Fibroblast of gingiva (primary cell): ENCODE measurements at regions not wholly inside any gene's neighbourhood (a gene's known extent, or its start where the extent isn't known, plus 50 kb on each side); places are given as distances from the start of the nearest gene placed in this dataset.

ENCODE experiments used
- DNase-seq: peaks from one replicate; pipeline ENCODE4 v3.0.0-alpha.2; 2011; ENCODE audit warnings: low read depth

DNA sequence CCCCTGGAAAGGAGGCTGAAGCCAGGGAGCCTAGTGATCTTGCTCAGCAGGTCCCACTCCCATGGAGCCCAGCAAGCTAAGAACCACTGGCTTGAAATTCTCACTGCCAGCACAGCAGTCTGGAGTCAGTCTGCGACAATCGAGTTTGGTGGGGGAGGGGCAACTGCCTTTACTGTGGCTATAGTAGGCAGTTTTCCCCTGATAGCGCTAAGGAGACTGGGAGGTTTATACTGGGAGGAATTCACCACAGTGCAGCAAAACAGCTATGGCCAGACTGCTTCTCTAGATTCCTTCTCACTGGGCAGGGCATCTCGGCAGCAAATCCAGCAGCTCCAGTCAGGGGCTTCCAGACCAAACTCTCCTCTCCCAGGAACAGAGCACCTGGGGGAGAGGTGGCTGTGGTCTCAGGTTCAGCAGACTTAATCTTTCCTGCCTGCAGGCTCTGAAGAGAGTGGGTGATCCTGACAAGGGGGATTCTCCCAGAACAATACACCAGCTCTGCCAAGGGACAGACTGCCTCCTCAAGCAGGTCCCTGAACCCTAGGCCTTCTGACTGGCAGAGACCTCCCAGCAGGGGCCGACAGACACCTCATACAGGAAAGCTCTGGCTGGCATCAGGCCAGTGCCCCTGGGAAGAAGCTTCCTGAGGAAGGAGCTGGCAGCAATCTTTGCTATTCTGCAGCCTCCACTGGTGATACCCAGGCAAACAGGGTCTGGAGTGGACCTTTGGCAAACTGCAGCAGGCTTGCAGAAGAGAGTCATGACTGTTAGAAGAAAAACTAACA is 548.5 kb upstream of the NEGR1 start:
- DNase-seq: no peak

DNA sequence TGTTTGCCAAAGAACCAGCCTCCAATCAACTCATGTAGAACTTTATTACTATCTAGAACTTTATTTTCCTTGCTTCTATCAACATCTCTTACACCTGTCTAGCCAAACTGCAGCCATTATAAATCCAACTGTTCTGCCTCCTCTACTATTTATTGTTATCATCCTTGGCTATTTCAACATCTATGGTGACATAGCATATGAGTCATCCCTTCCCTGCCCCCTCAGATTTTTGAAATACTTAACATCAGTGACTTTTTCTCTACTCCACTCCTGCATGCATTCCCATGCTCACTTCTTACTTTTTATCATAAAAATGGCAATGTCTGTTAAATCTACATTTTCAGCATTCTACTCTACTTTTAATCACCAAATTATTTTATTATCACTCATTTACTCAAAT is 544.9 kb upstream of the NEGR1 start:
- peak; percentile 40 for DNase-seq

DNA sequence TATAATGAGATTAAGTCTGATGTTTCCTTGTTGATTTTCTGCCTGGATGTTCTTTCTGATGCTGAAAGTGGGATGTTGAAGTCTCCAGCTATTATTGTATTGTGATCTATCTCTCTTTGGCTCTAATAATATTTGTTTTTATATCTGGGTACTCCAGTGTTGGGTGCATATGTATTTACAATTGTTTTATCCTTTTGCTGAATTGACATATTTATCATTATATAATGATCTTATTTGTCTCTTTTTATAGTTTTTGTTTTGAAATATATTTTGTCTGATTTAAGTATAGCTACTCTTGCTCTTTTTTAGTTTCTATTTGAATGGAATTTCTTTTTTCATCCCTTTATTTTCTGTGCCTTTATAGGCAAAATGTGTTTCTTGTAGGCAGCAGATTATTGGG is 522.2 kb upstream of the NEGR1 start:
- no peak for DNase-seq

DNA sequence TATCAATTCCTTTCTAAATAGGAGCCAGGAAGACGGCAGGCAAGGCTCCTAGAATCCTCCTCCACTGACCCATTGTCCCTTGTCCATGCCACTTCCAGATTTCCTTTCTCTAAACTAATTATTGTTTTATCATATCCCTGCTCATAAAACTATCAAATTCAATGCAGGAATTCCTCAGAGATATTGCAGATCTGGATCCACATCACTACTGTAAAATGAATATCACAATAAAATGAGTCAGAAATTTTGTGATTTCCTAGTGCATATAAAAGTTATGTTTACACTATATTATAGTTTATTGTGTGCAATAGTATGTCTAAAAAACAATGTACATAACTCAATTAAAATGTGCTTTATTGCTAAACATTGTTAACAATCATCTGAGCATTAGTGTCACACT is 498.7 kb upstream of the NEGR1 start:
- no peak for DNase-seq

DNA sequence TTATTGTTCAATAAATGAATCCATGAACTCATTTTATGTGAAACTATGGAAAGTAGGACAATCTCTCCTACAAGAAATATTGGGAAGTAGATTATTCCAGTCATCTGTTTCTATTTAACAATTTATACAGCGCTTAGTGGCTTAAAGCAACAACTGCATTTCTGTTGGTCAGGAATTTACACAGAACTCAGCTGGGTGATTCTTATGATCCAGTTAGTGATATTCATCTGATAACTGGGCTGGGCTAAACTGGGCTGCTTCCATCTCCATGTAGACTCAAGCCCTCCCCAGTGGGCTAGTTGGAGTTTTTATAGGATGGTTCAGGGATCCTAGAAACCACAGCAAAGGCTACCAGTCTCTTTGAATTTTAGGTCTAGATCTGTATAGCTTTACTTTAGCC is 497.9 kb upstream of the NEGR1 start:
- no peak for DNase-seq

DNA sequence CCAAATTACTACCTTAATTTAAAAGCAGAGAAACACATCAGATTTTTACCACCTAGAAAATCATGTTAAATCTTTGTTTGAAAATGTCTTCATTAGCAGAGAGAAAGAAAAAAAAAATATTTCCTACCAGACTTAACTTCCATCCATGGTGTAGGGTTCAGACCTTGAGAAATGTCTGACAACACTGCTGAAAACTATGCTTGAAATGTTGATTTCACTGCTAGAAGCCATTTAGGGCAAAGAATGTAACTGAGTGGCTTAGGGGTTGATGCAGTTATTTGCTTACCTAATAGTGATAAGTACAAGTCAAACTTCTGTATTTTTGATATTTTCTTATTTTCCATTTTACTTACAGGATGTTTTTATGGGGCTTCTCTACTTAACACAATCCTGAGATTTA is 495.6 kb upstream of the NEGR1 start:
- peak; percentile 2 for DNase-seq

DNA sequence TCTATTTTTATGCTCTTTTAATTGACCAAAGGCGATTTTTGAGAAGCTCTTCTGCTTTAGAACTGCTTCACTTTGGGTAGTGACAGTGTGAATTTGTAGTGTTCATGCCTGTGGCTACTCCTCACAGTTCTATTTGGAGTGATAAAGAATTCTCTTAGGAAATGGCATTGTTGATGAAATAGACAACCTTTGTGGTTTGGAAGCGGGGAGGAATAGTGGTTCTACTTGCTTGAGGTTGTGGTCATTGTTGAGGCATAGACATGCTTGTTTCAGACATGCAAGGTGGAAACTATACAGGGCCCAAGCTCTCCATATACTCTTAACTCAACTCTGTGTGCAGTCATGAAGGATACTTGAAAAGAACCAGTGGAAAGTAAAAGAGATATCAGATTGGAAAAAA is 481.1 kb upstream of the NEGR1 start:
- no peak for DNase-seq

DNA sequence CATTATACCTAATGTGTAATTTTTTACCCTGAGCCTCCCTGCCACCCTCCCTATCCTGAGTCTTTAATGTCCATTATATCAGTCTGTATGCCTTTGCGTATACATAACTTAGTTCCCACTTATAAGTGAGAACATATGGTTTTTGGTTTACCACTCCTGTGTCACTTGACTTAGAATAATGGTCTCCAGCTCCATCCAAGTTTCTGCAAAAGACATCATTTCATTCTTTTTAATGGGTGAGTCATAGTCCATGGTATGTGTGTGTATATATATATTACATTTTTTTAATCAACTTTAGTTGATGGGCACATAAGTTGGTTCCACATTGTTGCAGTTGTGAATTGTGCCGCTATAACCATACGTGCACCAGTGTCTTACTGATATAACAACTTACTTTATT is 477.1 kb upstream of the NEGR1 start:
- DNase-seq: no peak

DNA sequence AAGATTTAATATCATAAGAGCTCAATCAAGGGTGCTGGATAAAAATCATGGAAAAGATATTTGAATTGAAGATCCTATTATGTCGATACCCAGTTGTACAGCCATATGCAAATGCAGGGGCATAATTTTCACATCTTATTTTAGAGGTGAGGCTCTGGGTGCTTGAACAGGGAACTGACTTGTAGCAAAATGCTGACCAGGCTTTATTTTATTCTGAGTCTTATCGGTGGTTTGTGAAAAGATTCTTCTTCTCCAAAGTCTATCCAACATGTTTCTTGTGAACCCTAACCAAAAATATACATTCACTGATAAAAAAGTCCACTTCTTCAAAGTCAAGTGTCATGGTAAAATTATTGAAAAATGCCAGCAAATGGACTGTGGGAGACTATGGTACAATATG is 475.5 kb upstream of the NEGR1 start:
- no peak for DNase-seq

DNA sequence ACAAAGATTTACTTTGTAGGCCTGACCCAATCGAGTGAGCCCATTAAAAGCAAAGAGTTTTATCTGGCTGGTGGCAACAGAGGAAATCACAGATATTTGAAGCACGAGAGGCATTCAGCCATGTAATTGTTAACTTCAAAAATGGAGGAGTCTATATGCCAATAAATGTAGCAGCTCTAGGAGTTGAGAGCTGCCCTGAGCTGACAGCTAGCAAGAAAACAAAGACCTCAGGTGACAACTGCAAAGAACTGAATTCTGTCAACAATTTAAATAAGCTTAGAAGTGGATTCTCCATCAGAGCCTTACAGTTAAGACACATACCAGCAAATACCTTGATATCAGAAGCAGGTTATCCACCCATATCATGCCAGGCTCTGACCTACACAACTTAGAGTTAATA is 463.1 kb upstream of the NEGR1 start:
- DNase-seq: no peak

DNA sequence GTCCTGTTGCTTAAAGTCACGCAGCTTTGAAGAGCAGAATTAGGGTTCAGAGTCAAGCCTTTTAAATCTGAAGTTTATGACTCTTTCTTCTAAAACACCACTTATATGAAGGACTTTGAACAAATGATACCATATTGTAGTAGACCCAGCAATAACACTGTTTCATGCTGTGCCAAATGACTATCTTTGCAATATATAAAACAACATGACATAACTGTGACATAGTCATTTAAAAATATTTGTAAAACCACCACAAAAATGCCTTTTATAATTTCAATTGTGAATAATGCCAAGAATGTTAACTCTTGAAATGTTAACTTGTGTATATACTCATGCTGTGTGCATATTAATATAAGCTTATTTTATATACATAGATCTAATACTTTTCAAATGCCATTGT is 452.1 kb upstream of the NEGR1 start:
- DNase-seq: no peak

DNA sequence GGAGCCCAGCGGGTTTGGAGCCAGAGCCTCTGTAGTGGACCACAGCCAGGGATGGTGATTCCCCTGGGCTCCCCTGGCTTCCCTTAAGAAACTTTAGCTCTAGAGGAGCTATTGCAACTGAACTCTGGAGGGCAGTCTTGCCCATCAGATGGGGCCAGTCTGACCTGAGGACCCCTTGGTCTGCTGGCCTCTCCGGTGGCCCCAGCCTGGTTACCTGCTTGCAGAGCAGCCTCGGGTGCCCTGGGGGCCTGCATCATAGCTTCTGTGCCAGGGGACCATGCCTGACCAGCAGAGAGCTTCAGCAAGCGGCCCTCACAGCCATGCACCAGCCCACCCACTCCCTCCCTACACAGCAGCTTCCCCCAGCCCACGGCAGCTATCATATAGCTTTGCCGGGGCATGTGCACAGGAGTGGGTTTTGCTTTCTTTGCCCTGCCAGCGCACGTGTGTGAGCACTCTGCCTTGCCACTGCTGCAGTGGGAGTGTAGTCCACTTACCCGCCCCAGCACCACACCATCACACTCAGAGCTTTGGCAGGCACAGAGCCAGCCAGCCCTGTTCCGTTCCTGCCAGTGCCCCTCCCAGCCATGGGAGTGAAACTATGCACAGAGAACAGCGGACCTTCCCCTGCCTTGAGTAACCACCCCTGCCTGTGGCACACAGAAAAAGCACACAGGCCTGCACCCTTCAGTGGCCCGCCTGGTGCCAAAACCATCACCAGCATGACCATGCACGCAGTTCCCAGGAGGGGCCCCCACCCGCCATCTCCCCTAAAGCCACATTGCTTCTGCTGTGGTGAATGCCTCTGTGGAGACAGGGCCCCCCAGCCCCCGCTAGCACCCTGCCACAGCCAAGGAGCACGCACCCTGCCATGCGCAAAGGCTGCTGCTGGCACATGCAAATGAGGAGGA is 442.9 kb upstream of the NEGR1 start:
- DNase-seq: no peak

DNA sequence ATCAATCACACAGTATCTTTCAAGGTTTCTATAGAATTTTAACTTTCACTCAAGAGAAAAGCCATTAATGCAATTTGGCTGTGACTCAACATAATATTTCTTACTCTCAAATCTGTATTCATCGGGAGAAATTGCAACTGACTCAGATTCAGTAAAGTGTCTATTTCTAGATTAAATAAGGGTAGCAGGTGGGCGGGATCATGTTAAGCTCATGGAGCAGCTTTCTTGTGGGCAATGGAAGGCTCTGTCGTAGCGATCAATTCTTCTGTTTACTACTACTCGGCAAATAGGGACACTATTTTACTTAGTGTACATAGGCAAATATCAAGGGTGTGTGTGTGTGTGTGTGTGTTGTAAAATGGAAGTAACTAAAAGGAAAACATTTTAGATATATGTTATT is 423.6 kb upstream of the NEGR1 start:
- DNase-seq: no peak

DNA sequence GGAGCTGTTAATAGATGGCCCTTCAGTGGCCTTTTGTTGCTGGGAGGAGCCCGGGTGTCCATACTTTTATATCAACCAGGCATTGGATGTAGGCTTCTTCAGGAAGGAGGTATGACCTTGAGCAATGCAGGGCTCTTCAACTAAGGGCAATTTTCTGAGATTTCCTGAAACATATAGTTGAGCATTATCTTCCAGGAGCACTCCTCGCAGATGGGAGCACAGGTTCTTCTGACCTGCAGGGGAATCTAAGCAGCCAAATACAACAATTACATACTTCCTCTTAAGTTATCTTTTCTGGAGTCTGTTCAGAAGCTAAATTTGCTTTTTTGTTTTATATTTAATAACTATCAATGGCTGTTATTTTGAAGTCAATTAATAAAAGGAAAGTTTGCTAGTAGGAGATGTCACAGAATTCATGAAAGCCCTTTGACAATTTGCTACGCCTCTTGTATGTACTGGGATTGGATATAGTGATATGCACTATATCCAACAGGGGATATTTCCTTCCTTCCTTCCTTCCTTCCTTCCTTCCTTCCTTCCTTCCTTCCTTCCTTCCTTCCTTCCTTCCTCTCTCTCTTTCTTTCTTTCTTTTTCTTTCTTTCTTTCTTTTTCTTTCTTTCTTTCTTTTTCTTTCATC is 422.6 kb upstream of the NEGR1 start:
- no peak for DNase-seq

DNA sequence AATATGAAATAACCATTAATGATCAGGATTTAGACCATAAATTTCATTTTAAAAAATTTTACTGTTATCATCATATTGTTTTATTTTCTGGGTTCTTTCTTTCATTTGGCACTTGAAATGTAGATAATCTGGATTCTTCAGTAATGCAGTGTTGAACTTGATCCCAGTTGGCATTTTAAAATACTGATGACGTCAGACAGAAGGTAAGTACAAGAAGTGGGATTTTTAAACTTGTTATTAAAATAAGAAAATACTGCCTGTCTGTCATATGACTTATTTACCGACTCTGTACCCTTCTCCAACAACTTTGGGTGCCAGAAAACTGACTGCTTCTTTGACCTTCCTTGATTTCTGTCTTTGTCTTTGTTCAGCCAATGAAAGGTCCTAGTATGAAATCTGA is 415.1 kb upstream of the NEGR1 start:
- DNase-seq: no peak

DNA sequence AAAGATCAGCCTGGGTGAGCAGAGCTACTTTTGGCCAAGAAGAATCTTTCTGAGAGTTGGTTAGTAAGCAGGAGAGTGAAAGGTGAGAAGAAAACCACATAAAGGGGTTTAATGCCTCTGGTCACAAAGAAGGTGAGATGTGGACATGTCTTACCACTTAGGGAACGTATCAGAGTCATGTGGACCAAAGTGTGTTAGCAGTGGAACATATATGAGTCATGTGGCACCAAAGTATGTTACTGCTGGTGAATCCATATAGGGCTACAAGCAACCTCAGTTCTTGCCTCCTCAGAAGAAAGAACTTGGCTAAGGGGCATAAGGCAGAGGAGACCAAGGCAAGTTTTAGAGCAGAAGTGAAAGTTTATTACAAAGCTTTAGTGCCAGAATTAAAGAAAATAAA is 411.6 kb upstream of the NEGR1 start:
- DNase-seq: no peak

DNA sequence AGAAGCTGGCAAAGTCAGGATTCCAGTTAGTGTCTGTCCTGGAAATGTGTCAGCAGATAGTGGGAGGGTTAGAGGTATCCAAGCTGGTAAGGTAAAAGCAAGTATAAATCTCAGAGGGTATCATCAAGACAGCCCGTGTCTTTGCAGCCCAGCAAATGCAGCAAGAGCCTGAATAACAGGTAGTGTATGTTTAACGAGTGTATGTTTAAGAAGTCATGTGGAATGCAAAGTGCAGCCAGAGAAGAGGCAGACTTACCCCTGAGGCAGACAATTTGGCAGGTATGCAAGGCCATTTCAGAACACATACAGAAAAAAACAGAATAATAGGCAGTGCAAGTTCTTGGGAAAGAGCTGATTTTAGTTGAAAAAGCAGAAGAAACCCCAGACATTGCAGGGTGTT is 411.0 kb upstream of the NEGR1 start:
- no peak for DNase-seq

DNA sequence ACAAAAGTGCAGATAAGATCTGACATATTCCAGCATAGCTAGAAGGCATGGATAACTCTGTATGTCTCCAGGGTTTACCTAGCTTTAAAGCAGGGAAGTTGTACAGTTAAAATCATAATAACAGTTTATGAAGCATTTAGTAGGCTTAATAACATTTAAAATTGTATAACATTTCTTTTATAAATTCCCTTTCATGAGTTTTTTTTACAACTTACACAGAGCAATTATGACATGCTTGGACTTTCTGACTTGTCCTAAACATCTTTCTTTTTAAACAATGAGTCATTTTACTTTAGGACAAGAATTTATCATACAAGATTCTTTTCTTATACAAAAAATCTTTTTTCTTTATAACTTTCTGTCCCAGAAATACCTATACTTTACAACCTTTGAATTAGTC is 408.5 kb upstream of the NEGR1 start:
- no peak for DNase-seq

DNA sequence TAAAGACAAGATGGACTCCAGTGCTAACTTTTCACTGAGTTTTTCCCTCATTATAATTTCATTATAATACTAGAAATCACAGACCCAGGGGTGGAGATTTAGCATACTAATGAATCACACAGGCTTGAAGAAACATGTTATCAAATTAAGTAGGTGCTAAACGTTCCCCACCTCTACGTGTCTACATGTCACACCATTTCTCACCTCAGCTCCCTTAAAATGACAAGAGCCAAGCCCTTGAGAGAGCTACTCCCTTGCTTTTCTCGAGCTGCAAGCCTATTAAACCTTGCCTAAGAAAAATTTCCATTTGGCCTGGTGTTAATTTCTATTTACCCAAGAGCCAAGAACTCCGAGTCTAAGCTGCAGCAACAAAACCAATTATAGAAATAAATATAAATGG is 396.3 kb upstream of the NEGR1 start:
- no peak for DNase-seq

DNA sequence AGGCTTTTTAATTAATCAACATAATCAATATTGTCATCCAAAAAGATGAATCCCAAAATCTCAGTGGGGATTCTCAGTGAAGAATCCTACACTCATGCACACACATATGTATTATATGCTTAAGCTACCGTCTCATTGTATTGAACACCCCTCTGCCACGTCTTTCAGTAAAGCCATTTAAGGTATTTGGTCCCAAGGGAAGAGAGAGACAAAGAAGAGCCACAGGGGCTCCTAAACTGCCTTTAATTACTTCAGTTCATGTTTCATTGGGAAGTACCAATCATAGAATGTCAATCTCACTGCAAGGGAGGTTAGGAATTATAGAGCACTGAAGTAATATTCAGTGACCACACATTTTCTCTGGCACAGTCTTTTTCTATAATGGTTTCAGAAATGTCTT is 388.6 kb upstream of the NEGR1 start:
- no peak for DNase-seq

DNA sequence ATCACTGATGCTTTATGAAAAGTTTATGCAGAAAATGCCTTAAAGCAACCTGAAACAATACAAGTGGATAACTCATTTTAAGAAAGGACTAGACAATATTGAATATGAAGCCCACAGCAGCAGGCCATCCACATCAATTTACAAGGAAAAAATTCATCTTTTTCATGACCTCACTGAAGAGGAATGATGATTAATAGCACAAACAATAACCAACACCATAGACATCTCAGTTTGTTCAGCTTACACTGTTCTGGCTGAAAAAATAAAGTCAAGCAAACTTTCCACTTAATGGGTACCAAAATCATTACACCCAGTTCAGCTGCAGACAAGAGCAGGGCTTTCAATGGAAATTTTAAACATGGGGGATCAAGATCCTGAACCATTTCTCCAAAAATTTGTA is 380.6 kb upstream of the NEGR1 start:
- DNase-seq: no peak

DNA sequence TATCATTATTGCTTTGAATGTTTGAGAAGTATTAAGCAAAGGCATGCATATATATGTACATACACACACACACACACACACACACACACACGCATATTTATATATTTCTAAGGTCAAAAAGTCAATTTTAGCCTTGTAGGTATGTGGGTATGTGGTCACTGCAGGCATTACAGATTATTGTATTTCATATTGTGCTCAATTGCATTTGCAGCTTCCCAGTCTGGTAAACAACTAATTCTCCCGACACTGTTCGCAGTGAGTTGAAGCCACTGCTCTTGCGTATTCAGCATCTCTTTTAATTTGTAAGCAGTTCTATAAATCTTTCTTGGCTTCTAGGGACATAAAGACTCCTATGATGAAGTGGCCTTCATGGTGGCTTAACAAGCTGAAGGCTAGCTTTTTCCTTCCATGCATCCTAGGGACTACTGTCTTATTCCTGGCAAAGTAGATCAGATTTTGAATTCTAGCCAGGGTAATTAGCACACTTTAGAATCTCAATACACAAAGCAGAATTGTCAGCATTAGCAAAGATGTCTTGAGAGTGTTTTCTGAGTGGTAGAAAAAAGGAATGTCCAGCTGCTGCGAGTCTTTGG is 368.6 kb upstream of the NEGR1 start:
- DNase-seq: no peak

DNA sequence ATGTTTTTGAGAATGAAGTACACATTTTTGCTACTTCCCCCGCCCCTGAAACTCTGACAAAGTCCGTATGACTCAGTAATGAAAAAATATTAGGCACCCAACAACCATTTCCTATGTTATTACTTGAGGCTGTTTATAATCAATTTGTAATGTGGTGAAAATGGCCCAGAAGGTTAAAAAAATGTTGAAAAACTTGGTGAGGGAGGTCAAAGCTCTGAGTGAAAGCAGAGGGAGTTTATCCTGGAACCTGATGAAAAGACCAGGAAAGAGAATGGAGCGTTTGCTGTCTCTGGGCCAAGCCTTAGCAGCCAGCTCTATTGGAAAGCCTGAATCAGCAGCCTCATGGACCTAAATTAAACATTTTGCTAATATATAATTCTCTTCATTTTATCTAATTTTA is 367.7 kb upstream of the NEGR1 start:
- no peak for DNase-seq
